Activated CD4-positive, alpha-beta T cell treated with anti-CD3 and anti-CD28 coated beads for 24 hours (primary cell): ENCODE measurements at regions not wholly inside any gene's neighbourhood (a gene's known extent, or its start where the extent isn't known, plus 50 kb on each side); places are given as distances from the start of the nearest gene placed in this dataset.

Experiments used
- DNase-seq, 2 donors: peaks; one replicate each; pipeline ENCODE4 v3.0.0-alpha.2; 2020; ENCODE audit warnings: low read depth in 2 of 2

DNA sequence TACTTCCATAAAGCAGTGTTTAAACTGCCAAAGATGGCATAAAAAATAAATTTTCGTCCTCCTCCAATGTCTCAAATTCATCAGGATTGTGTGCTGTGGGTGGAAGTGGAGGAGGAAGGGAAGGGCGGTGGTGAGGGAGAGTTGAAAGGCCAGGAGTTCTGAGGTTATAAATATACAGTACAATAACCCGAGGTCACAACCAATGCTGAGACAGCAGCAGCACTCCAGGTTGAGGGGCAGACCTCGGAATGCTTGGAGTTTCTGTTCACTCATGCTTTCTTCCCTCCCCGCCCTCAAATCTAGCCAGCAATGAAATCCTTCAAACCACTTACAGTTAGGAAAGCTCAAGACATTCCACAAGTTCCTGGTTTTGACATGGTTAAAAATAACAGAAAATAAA is 134.0 kb upstream of the SMAD1 start:
- DNase-seq: no peak

DNA sequence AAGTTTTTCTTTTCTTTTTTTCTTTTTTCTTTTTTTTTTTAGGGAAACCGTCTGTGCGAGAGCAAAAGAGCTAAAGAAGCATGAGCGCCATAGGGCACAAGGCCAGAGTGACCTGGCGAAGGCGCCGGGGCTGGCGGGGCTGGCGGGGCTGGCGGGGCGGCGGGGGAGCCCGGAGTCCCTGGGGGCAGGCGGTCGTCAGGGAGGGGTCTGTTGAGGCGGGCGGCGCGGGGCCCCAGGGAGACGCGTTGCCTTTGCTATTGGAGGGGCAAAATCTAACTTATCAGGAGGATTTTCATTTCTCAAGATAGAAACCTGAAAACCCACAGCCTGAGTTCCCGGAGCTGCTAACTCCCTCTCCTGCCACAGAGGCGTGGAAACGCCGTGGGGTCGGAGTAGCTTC is 135.6 kb upstream of the SMAD1 start:
- DNase-seq: no peak

GRCh38 chr4:145345401-145345800 is 136.3 kb upstream of the SMAD1 start:
- no peak for DNase-seq

GRCh38 chr4:145341381-145341780 is 140.3 kb upstream of the SMAD1 start:
- DNase-seq: no peak

GRCh38 chr4:145340071-145340675 is 141.5 kb upstream of the SMAD1 start:
- no peak for DNase-seq

GRCh38 chr4:145339075-145339725 is 142.5 kb upstream of the SMAD1 start:
- DNase-seq: no peak

- no peak for DNase-seq
Measured at GRCh38 chr4:145338568-145338967, 143.1 kb upstream of the SMAD1 start.

DNA sequence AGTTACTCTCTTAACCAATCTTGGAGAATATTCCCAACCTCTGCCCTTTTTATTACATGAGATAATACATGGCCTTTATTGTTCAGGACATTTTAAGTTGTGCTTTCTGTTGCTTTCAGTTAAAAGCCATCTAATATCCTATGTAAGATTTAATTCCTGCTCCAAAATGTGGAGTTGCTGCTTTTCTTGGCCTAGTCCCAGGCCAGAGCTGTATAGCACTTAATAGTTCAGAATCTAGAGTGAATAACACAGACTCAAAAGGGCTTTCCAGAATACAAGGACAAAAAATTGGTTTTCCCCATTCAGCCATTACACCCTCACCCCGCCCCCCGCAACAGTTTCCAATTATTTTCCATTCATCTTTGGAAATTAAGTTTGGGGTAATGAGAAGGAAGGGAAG is 144.3 kb upstream of the SMAD1 start:
- DNase-seq: no peak

DNA sequence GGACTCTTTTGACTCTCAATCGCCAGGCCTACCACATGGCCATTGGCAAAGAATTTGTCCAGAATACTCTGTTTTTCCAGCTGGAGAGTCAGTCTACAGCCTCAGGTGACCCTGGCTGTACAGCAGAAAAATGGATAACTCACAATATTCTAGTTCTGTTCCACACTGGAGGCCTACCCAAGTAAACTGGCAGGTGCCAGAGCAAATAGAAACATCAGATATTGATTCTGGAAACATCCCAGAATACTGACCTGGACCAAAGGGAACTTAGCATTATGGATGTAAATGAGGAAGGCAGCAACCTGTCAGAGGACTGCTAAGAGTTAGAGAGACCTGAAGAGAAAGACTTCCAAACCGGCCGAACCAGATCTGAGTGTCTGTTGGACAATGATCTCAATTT is 147.9 kb upstream of the SMAD1 start:
- no peak for DNase-seq

- no peak for DNase-seq
Measured at GRCh38 chr4:145326491-145326890, 146.1 kb upstream of the OTUD4 start.

- DNase-seq: no peak
Measured at GRCh38 chr4:145324161-145324560, 143.8 kb upstream of the OTUD4 start.

GRCh38 chr4:145320294-145320693 is 139.9 kb upstream of the OTUD4 start:
- no peak for DNase-seq

DNA sequence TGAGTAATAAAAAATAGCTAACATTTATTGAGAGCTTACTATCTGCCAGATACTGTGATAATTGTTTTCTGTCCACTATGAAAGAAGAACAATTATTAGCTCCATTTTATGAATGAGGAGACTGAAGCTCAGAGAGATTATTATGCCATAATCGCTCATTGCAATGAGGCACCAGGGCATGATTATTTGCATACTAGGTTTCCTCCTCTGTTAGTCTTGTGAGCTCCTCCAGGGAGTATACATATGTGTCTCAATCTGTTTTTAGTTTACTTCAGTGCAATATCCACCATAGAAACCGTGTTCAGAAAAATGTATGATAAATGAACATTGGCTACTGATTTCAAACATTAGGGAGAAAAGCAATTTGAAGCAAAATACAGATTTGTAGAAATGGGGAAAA is 139.4 kb upstream of the OTUD4 start:
- DNase-seq: no peak

- no peak for DNase-seq
Measured at GRCh38 chr4:145316897-145317574, 136.6 kb upstream of the OTUD4 start.

DNA sequence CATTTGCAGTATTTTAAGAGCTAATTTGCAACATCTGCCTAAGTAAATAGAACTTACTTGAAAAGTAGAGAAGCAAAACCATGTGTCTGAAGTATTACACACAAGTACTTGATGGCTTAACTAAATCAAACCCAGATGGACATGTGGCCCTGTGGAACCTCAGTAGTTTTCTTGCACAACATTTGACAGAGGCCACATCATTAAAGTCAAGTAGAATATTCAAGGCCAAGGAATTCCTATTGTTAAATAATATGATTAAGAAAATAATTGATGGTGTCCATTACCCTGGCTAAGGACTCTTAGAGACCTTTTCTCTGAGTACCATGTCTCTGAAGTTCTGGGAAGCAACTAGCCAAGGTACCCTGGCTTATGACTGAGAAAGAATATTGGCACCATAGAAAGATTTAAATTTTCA is 135.4 kb upstream of the OTUD4 start:
- DNase-seq: no peak

DNA sequence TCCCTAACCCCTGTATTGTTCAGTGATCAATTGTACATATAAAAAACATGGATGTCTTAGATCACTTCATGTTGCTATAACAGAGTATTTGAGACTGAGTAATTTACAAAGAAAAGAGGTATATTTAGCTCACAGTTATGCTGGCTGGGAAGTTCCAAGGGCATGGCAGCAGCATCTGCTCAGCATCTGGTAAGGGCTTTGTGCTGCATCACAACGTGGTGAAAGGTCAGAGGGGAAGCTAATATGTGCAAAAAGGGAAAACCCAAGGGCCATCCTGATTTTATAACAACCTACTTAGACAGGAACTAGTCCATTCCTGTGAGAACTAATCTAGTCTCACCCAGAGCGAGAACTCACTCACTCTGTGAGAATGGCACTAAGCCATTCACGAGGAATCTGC is 128.2 kb upstream of the OTUD4 start:
- no peak for DNase-seq

DNA sequence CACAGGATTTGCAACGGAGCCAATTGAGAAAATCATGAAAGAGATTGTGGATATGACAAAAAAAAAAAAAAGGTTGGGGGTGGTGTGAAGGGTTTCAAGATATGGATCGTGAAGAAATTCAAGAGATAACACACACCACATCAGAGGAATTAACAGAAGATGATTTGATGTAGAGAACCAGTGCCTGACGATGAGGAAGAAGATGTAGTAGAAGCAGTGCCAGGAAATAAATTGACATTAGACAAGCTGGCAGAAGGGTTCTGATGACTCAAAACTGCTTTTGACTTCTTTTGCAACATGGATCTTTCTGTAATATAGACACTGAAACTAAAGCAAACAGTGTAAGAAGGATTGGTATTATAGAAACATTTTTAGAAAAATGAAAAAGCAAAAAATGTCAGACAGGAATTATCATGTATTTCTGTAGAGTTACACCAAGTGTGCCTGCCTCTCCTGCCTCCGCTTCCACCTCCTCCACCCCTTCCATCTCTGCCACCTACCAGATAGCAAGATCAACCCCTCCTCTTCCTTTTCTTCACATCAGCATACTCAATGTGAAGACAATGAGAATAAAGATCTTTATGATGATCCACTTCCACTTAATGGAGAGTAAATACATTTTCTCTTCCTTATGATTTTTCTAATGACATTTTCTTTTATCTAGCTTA is 127.5 kb upstream of the OTUD4 start:
- no peak for DNase-seq

GRCh38 chr4:145307120-145307519 is 126.7 kb upstream of the OTUD4 start:
- DNase-seq: no peak

DNA sequence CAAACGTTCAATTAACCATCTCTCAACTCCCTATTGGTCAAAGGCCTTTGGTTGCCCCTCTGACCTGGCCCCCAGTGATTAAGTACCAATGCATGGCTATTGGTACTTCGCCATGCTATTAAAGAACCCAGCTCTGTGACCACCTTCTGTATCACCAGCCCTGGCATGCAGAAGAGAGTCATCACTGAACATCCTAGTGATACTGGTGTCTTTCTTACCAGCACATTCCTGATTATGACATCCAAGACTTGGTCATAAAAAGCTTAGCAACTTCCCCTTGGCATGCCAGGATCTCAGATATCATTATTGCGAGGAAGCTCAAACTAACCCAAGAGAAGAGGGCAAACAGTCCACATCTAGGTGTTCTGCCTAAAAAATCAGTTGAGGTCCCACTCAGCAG is 122.3 kb upstream of the OTUD4 start:
- DNase-seq: no peak

DNA sequence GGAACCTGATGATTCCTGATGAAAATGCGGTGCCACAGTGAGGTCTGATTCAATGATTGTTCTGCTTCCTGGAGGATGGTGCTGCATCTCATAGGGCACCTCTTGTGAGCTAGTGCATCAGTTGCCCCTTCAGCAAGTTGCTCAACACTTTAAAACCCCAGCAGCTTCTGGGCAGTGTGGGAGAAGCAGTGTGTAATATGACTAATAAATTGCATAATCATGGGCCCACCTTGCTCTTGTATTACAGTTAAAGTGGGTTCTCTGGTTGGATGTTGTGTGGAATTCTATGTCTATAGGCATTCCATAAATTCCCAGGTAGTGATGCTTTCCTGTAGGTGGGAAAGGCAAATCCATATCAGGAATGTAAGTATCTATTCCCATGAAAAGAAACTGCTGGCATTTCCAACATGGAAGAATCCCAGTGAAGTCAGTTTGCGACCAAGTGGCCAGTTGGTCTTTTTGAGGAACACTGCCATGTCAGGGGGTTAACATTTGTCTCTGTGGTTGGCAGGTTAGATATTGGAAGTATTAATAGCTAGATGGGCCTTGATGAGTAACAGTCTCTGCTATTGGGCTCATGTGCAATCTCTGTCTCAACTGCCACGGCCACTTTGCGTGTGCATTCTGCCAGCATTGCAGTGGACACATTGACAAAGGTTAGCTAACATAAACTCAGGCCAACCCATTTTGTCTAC is 121.1 kb upstream of the OTUD4 start:
- no peak for DNase-seq

DNA sequence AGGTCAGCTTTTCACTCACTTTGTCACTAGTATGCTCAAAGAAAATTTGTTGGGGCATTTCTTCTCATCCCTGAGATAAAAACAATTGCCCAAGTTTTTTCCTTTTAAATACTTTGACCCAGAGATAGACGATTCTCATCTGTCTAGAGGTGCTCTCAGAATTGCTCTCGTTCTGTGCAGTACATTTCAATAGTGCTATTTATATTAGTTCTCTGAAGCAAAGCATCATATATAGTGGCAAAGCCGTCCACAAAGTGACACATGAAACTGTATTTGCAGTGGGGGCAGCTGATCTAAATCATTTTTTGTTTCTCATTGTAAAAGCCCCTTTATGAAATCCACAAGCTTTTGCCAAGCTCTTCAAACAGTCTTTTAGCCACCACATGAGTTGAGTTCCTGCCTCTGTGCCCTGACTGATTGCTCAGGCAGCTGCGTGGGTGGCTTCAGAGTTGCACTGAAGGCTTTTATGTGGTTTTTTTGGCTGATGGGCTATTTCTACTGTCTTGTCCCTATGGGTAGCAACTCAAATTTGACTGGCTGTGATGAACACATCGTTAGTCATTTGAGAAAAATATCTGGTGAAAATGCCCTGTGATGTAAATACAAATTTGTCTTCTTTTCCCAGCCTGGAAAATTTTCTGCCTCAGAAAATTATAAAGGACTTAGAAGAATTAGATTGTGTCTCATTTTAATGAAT is 119.1 kb upstream of the OTUD4 start:
- DNase-seq: peak; percentile 57 to 74

GRCh38 chr4:145298885-145299284 is 118.5 kb upstream of the OTUD4 start:
- no peak for DNase-seq
